Esophagus (tissue), 2 donors: ENCODE measurements at regions not wholly inside any gene's neighbourhood (a gene's known extent, or its start where the extent isn't known, plus 50 kb on each side); places are given as distances from the start of the nearest gene placed in this dataset.

Experiments
- H3K27ac ChIP-seq, 2 donors: one replicate each; pipeline ENCODE4 v1.5.1; 2013; ENCODE audit warnings: low read depth in 2 of 2, mild to moderate bottlenecking in 2 of 2, inconsistent platforms in 1 of 2, low read length in 1 of 2, moderate library complexity in 1 of 2
- H3K27me3 ChIP-seq, 2 donors: one replicate each; pipeline ENCODE4 v1.6.1; 2013; ENCODE audit warnings: low read length in 2 of 2, control low read depth in 1 of 2, mild to moderate bottlenecking in 1 of 2; ENCODE audit not compliant: insufficient read depth in 2 of 2, control insufficient read depth in 1 of 2
- H3K36me3 ChIP-seq, 2 donors: one replicate each; pipeline ENCODE4 v1.6.1; 2013; ENCODE audit warnings: low read length in 1 of 2; ENCODE audit not compliant: control insufficient read depth in 2 of 2, insufficient read depth in 2 of 2
- H3K4me1 ChIP-seq, 2 donors: one replicate each; pipeline ENCODE4 v1.6.1; 2013; ENCODE audit warnings: low read length in 1 of 2; ENCODE audit not compliant: control insufficient read depth in 2 of 2, insufficient read depth in 2 of 2
- H3K4me3 ChIP-seq, 2 donors: one replicate each; pipeline ENCODE4 v1.5.1; 2013; ENCODE audit warnings: low read length in 2 of 2, mild to moderate bottlenecking in 2 of 2, low read depth in 1 of 2, moderate library complexity in 1 of 2
- H3K9me3 ChIP-seq, 2 donors: one replicate each; pipeline ENCODE4 v1.6.1; 2013; ENCODE audit warnings: mild to moderate bottlenecking in 2 of 2, low read depth in 1 of 2, low read length in 1 of 2, moderate library complexity in 1 of 2; ENCODE audit not compliant: control insufficient read depth in 2 of 2, insufficient read depth in 1 of 2
- WGBS, 2 donors: extraction: QIAGEN DNeasy Blood & Tissue Kit; methylation state at CpG; one replicate each; pipeline ENCODE4 v1.1.7; 2013; 5-methylcytosine and 5-hydroxymethylcytosine counted together
- donor health status: healthy with polysubstance abuse.
- donor health status: Bipolar disorder and iron deficiency.

- Histone ChIP-seq H3K27me3 (no peaks in the 10 kb centered on the region), H3K27ac (no peak overlapping the region), H3K4me1 (peaks cover 0 to 3% of the 10 kb centered on the region in 2 donors), H3K4me3 (no peak overlapping the region), H3K36me3 (no peaks in the 10 kb centered on the region), H3K9me3 (no peaks in the 10 kb centered on the region)
- WGBS, 2 donors: 56 to 68% methylated on average over 4 of the region's 4 CpGs
Observed at GRCh38 chr11:88410056-88410455, 72.5 kb upstream of the CTSC start.

- Histone ChIP-seq H3K27ac (no peak overlapping the region), H3K4me1 (peaks cover 0 to 3% of the 10 kb centered on the region in 2 donors), H3K36me3 (no peaks in the 10 kb centered on the region), H3K27me3 (no peaks in the 10 kb centered on the region), H3K9me3 (no peaks in the 10 kb centered on the region), H3K4me3 (no peak overlapping the region)
Observed at GRCh38 chr11:88406876-88407275, 69.3 kb upstream of the CTSC start.

DNA sequence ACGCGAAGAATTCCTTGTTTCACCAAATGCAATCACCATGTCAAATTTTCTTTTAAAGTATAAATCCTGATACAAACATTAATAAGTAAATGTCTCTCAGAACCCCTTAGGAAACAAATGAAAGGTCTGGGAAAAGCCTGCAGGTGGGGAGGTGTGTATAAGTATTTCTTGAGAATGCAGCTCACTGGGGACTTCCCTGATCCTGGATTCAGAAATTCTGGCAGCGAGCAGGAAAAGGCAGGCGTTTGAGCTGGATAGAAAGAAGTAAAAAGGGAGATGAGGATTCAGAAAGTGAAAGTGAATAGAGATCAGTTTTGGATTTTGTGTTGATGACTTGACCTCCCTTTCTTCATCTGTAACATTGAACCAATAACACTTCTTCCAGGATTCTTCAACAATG is 68.3 kb upstream of the CTSC start:
- no peaks in the 10 kb centered on the region for H3K27me3 ChIP-seq
- H3K9me3 ChIP-seq: no peaks in the 10 kb centered on the region
- WGBS, 2 donors: 48 to 60% methylated on average over 4 of the region's 4 CpGs
- H3K36me3 ChIP-seq: no peaks in the 10 kb centered on the region
- H3K27ac ChIP-seq: no peak overlapping the region
- no peak overlapping the region for H3K4me3 ChIP-seq
- peaks cover 0 to 3% of the 10 kb centered on the region in 2 donors for H3K4me1 ChIP-seq

DNA sequence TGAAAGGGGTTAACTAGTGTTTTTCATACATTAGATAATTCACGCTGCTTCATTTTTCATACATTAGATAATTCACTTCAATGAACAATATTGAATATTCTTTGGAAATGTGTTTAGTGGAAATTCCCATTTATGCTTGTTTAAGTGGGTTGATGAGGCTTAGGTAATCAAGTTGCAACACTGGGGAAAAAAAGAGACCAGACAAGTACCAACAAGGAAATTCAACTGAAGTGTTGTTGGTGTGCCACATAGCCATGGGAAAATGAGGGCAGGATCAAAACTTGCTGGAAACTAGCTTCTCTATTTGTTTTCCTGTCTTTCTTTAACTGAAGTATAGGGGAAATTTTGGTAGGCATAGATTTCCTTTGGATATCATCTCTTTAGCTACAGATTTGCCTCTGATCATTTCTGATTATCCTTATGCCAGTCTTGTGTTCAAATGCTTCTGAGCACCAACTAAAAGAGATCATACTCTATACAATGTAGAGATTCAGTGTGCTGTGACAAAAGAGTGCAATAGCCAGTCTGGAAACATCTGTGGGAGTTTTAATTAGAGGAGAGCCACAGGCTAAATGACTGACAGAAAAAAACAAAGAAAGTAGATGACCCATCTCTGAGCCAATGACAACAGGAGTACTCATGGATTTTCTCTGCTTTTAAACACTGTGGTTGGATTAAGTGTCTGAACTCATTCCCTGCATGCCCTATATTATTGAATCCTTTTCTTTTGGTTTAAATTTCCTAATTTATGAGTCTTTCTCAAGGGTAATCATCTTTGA is 67.6 kb upstream of the CTSC start:
- H3K9me3 ChIP-seq: no peaks in the 10 kb centered on the region
- H3K4me1 ChIP-seq: peaks cover 0 to 3% of the 10 kb centered on the region in 2 donors
- 54 to 66% methylated on average over 1 of the region's 1 CpG for WGBS, 2 donors
- H3K36me3 ChIP-seq: no peaks in the 10 kb centered on the region
- H3K27me3 ChIP-seq: no peaks in the 10 kb centered on the region
- no peak overlapping the region for H3K4me3 ChIP-seq
- peak overlapping the region in 1 of 2 donors; percentile 18 for H3K27ac ChIP-seq

DNA sequence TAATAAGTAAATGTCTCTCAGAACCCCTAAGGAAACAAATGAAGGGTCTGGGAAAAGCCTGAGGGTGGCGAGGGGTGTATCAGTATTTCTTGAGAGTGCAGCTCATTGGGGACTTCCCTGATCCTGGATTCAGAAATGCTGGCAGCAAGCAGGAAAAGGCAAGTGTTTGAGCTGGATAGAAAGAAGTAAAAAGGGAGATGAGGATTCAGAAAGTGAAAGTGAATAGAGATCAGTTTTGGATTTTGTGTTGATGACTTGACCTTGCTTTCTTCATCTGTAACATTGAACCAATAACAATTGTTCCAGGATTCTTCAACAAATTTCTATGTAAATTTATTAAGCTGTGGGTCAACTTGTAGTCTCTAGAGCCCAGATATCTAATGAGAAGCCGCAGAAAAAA is 66.9 kb upstream of the CTSC start:
- Histone ChIP-seq H3K4me1 (no peaks in the 10 kb centered on the region), H3K9me3 (no peaks in the 10 kb centered on the region), H3K4me3 (no peak overlapping the region), H3K27me3 (no peaks in the 10 kb centered on the region), H3K27ac (peak overlapping the region in 1 of 2 donors; percentile 45), H3K36me3 (no peaks in the 10 kb centered on the region)
- WGBS, 2 donors: 62 to 78% methylated on average over 2 of the region's 2 CpGs

GRCh38 chr11:88402784-88403183 is 65.2 kb upstream of the CTSC start:
- Histone ChIP-seq H3K4me3 (no peak overlapping the region), H3K36me3 (no peaks in the 10 kb centered on the region), H3K4me1 (no peaks in the 10 kb centered on the region), H3K9me3 (no peaks in the 10 kb centered on the region), H3K27me3 (no peaks in the 10 kb centered on the region), H3K27ac (peak overlapping the region; percentile 9 to 21)
- WGBS, 2 donors: 90 to 91% methylated on average over 5 of the region's 5 CpGs

DNA sequence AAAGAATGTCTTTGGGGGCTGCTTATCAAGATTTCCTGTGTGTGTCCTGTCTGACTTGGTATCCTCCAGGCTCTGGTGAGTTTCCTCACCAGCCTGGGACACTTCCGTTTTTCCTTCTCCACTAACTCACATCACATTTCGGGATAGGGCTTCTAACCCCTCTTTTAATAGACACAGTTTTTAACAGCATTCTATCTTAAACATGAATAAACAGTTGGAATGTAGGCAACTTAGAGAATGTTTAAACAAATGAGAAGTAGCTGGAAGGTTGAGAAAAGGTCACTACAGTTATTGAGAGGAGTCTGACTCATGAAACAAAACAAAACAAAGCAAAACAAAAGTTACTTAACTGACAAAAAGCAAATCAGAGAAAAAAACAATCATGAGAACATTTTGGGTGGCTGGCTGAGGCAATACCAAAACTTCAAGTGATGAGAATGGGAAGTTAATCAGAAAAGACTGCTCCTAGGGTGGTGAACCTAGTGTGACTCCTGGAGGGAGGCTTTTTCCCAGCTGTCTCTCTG is 64.7 kb upstream of the CTSC start:
- no peaks in the 10 kb centered on the region for H3K4me1 ChIP-seq
- no peaks in the 10 kb centered on the region for H3K36me3 ChIP-seq
- WGBS, 2 donors: 49 to 63% methylated on average over 2 of the region's 2 CpGs
- H3K27me3 ChIP-seq: no peaks in the 10 kb centered on the region
- H3K4me3 ChIP-seq: no peak overlapping the region
- no peaks in the 10 kb centered on the region for H3K9me3 ChIP-seq
- peak overlapping the region in 1 of 2 donors; percentile 49 for H3K27ac ChIP-seq

DNA sequence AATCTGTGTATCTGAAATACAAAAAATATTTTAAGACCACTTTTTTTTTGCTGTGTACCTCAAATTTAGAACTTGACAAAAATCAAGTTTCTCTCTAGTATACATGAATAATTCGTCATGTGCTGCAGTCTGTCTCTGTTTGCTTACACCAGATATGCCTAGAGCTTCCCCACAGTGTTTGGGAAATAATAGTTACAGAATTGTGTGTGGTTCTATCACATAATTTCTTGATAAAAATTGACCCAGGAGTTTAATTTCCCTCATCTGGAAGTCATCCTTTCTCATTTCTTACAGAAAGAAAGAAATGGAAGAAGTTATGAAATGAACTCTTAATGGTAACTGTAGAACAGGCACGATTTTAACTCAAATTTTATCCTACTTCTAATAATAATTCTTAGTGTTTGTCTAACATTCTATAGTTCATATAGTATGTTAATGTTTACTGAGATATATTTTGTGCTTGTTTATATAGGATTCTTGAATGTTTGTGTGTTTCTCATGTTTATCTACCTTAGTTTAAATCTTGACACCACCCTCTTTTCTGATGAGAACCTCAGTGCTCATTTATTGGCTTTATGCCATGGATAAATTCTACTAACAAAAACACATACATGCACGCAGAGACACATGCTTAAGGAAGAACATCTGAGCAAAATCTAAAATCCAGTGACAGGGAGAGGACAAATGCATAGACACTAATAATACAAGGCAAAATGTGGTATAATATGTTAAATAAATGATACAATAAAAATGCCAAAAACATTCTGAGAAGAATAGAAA is 61.4 kb upstream of the CTSC start:
- Histone ChIP-seq H3K9me3 (no peaks in the 10 kb centered on the region), H3K4me1 (no peaks in the 10 kb centered on the region), H3K27ac (no peak overlapping the region), H3K36me3 (no peaks in the 10 kb centered on the region), H3K27me3 (no peaks in the 10 kb centered on the region), H3K4me3 (no peak overlapping the region)
- 70 to 71% methylated on average over 3 of the region's 3 CpGs for WGBS, 2 donors

DNA sequence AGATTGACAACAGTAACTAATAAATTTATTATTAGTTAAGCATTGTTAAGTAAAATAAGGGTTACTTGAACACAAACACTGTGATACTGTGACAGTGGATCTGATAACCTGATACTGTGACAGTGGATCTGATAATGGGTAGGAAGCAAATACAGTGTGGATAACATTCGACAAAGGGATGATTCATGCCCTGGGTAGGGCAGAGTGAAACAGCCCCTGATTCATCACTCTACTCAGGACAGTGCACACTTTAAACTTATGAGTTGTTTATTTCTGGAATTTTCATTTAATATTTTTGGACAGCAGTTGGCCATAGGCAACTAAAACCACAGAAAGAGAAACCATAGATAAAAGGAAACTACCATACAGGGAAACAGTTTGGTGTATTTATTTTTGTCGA is 60.8 kb upstream of the CTSC start:
- Histone ChIP-seq H3K27me3 (no peaks in the 10 kb centered on the region), H3K36me3 (no peaks in the 10 kb centered on the region), H3K4me3 (no peak overlapping the region), H3K9me3 (no peaks in the 10 kb centered on the region), H3K4me1 (no peaks in the 10 kb centered on the region), H3K27ac (no peak overlapping the region)
- 23% methylated on average over 2 of the region's 2 CpGs for WGBS, 2 donors
